Suppressor macrophage (primary cell): ENCODE measurements at regions not wholly inside any gene's neighbourhood (a gene's known extent, or its start where the extent isn't known, plus 50 kb on each side); places are given as distances from the start of the nearest gene placed in this dataset.

ENCODE experiments used
- DNase-seq, 4 experiments: peaks; one replicate each; pipeline ENCODE4 v3.0.0-alpha.2; 2020 to 2022

DNA sequence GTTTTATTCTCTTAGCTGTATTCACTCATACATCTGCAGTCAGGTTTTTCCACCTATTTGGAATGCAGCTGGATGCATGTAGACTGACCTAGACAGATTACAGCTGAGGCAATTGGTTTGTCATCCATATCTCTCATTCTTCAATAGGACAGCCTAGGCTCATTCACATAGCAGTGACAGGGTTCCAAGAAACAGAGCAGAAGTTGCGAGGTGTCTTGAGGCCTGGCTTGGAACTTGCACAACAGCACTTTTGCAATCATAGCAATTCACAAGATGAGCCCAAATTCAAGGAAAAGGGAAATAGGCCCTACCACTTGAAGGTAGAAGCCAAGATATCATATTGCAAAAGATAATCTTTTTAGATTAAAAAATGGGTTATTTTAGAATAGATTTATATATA is 508.9 kb upstream of the JAG1 start:
- peak; percentile 75 to 86 (median 82) for DNase-seq

- no peak for DNase-seq
Observed at GRCh38 chr20:11186301-11187008, 512.7 kb upstream of the JAG1 start.

DNA sequence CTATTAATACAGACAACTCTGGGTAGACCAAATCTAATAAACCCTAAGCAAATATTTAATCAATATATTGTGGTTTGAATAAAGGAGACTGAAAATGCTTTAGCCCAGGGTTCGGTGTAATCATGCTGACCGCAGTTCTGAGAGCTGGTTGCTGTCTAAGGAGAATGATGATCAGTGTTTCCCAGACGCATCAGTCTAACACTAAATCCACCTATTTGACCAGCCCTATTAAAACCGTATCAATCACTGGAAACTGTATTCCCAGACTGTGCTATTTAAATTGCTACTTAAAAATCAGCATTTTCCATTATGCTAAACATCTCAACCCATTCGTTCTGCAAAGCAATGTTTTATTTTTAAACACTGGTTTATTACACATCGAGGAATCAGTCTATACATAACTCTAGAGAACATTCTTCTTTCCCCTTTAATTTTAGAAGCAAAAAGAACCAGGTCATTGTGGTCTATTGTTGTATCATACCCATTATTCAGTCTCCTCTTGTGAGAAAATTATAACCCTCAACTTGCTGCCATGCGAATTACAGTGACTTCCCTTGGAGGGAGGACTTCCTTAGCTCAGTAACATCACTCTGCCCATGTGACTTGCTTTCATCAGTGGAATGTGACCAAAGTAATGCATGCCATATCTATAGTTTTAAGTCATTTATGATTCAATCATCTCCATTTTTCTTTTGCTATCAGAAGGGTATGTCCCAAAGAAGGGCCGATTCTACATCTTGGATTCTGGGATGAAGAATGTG is 515.2 kb upstream of the JAG1 start:
- peak in 3 of 4 experiments; percentile 29 to 59 (median 53) for DNase-seq

GRCh38 chr20:11190741-11191140 is 516.9 kb upstream of the JAG1 start:
- no peak for DNase-seq

DNA sequence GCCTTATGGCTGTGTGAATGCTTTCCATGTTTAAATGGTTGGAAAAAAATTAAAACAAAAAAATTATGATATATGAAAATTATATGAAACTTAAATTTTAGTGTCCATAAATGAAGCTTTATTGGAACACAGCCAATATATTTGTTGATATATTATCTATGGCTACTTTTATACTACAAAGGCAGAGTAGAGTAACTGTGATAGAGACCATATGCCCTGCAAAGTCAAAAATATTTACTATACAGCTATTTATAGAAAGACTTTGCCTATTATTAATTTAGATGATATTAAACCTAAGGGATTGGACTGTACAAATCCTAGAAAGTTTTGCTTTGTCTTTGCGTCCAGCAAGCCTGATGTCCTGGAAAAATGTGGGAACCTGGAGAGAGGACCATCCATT is 518.3 kb upstream of the JAG1 start:
- DNase-seq = no peak

GRCh38 chr20:11193241-11193640 is 519.4 kb upstream of the JAG1 start:
- no peak for DNase-seq

DNA sequence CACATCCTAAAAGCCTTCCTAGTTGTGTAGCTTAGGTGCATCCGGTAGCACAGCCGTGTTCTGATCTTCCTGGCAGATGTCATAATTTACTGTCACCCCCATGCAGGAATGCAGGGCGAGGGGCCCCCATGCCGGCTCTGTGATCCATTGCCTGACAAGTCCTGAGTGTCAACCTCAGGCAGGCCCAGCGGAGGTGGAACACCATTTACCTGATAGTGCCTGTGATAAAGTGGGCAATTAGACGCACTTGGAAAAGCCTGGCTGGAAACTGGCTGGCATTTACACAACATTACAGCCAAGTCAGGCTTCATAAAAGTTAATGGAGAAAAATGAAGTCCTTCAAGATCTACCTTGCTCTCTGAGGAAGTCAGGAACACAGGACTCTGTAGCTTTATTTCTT is 521.4 kb upstream of the JAG1 start:
- DNase-seq = no peak

DNA sequence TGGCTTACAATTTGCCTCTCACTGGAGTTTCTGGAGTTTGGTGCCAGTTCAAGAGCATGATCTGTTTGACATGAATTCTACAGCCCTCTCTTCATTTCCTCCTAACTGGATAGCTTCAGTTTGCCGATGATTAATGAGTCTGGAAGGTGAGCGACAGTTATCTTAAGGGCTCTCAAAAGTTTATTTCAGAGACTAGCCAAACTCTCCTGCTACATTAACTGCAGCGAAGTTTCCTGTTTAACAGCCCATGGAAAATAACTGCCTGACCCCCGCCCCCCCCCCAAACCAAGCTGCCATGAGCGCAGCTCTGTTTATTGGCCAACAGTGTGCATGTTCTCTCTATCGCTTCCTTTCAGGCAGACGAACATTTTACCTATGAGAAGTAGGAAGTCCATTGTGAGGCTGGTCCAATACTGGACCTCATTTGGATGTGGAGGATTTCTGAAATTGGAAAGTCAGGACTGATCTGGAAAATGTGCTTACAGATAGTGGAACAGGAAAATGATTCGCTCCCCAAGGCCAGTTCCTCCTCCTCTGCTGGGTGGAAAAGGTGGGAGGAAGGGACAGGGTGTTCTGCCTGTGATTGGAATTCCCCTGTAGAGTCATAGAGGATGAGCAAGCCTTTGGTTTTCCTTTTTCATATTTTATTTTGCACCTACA is 522.2 kb upstream of the JAG1 start:
- peak; percentile 46 to 77 (median 70) for DNase-seq

DNA sequence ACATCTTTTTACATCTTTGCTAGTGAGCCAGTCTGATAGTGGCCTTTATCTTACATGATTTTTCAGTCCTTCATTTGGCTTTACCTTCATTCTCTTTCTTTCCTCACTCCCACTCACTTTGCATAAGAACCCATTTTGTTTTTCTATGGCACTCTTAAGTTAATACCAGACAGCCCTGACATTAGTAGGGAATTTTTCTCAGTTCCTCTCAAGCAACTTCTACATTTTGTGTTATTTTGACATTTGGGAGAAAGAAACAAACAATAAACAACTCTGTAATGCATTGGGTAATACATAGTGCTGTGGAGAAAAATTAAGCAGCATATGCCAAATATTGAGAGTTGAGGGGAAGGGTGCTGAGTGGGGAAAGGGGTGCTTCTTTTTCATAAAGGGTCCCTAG is 524.1 kb upstream of the JAG1 start:
- DNase-seq = peak in 2 of 4 experiments; percentile 52 to 58

- no peak for DNase-seq
Observed at GRCh38 chr20:11200423-11200822, 526.6 kb upstream of the JAG1 start.

GRCh38 chr20:11204926-11205768 is 531.3 kb upstream of the JAG1 start:
- peak; percentile 77 to 88 (median 82) for DNase-seq

- DNase-seq = no peak
Observed at GRCh38 chr20:11205769-11206362, 532.1 kb upstream of the JAG1 start.

DNA sequence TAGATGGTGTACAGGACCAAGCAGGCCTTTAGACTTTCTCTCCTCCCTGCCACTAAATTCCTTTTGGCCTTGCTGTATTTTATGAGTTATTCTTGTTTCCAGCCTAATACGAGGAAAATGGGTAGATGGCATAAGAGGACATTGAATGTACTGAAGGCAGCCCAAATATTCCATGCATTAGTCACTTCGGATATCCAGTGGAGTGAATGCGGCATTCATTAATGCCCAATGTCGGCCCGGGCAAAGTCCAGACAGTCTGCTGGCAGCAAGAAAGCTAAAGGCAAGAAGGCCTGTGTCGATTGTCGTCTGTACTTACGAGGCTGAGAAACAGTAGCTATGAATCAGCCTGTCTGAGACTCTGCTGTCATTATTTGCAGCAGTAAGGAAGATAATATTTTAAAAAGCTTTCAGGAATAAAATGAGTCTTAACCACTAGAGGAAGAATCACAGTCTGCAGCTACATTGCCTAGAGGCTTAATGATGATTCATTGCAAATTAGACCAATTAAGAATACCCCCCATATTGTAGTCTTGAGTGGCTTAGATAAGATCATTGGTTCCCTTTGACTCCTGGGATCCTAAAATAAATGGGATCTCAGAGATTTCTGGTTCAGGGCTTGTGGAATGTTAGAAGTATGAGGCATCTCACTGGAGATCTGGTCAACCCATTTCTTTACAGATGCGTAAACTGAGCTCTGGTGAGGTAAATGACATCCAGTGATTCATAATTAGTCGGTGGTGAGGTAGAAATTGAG is 534.1 kb upstream of the JAG1 start:
- no peak for DNase-seq

GRCh38 chr20:11210611-11211010 is 536.8 kb upstream of the JAG1 start:
- DNase-seq = no peak

DNA sequence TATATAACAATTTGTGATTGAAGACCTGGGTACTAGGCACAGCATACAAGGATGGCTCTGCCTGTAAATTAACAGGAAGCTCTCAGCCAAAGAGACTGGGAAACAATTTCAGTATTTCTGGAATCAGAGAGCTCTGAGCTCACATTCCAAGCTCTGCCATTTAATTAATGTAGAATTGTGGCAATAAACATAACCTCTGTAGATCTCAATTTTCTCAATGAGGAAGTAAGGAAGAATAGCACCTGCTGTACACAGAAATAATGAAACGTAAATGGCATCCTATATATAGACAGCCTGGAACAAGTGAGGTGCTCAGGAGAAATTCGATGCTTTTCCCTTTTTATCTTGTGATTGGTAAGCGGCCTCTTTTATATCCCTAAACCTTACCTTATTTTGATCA is 538.5 kb upstream of the JAG1 start:
- DNase-seq = no peak

DNA sequence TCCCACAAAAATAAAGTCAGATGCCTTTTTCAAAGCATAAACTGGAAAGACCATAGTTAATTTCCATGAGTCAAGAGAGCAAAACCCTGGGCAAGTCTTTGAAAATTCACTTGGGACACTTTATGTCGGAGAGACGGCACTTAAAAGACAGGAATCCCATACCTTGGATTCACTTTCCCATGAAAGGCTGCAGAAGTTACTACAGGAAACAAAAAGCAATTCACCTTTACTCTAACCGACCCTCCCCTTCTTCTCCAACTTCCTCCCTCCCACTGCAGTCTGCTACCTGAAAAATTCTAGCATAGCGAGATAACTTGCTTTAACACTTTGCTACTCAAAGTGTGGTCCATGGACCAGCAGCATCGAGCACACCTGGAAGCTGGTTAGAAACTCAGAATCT is 539.1 kb upstream of the JAG1 start:
- no peak for DNase-seq

DNA sequence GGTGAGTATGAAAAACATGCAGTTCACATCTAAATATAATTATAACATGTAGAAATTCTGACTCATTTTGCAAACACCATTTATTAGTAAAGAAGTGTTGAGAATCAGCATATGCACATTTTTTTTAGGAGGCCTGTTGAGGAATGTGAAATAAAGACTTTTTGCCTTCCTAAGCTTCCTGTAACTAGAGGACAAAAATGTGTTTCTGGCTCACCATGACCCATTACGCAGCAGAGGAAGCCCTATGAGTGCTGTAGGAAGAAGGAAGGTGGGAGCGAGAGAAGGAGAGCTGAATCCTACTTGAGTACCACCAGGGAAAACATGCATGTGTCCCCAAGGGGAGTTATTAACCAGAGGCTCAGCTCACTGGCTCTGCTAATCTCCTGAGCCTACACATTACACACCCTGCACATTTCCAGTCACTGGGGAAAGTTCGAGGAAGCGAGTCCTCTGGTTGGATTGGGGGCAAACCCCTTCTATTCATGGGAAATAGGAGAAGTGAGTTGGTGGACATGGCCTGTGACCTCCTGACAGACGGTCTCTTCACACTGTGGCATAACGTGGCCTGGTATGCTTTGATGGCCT is 540.5 kb upstream of the JAG1 start:
- no peak for DNase-seq

GRCh38 chr20:11216451-11217314 is 542.9 kb upstream of the JAG1 start:
- no peak for DNase-seq

GRCh38 chr20:11217326-11218172 is 543.8 kb upstream of the JAG1 start:
- peak in 1 of 4 experiments; percentile 29 for DNase-seq
